HFF-Myc (cell line): ENCODE measurements at regions not wholly inside any gene's neighbourhood (a gene's known extent, or its start where the extent isn't known, plus 50 kb on each side); places are given as distances from the start of the nearest gene placed in this dataset.
"Not testable (repeated sequence)": the region's sequence is repeated elsewhere in the genome, so short reads cannot be mapped to it uniquely, and the experiment has no call there.

ENCODE experiments used
- DNase-seq: peaks from one replicate; pipeline ENCODE4 v3.0.0-alpha.2; 2011; ENCODE audit warnings: low read depth; ENCODE audit errors: extremely low read depth
- H3K4me3 ChIP-seq: replicated peaks from 2 replicates; pipeline ENCODE4 v1.5.1; 2011; ENCODE audit warnings: low read depth, mild to moderate bottlenecking, control low read depth, low read length
- TF ChIP-seq, protein P1 (sequence below): IDR thresholded peaks from 2 replicates; pipeline ENCODE4 v1.5.1; 2012; ENCODE audit warnings: mild to moderate bottlenecking, low read depth, low read length, control low read depth; ENCODE audit errors: missing control alignments

DNA sequence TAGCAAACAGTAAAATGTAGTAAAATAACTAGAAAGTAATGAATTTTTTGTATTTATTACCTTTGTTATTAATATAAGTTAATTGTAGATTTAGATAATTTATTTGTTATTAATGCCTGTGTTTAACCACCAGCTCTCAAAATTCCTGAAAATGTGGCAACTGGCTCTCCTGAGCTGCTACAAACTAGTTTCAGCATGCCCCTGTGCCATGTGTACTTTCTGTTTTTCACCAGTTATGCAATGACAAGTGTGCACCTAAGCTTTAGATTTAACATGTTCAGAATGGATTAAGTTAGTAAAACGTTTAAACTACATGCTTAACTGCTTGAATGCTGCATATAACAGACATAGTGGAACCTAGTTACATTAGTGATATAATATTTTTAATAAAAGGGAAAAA lies 88.1 kb downstream of the POSTN start:
- DNase-seq: no peak
- no peak overlapping the region for H3K4me3 ChIP-seq
- TF ChIP-seq, protein P1, sequence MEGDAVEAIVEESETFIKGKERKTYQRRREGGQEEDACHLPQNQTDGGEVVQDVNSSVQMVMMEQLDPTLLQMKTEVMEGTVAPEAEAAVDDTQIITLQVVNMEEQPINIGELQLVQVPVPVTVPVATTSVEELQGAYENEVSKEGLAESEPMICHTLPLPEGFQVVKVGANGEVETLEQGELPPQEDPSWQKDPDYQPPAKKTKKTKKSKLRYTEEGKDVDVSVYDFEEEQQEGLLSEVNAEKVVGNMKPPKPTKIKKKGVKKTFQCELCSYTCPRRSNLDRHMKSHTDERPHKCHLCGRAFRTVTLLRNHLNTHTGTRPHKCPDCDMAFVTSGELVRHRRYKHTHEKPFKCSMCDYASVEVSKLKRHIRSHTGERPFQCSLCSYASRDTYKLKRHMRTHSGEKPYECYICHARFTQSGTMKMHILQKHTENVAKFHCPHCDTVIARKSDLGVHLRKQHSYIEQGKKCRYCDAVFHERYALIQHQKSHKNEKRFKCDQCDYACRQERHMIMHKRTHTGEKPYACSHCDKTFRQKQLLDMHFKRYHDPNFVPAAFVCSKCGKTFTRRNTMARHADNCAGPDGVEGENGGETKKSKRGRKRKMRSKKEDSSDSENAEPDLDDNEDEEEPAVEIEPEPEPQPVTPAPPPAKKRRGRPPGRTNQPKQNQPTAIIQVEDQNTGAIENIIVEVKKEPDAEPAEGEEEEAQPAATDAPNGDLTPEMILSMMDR: no peak

DNA sequence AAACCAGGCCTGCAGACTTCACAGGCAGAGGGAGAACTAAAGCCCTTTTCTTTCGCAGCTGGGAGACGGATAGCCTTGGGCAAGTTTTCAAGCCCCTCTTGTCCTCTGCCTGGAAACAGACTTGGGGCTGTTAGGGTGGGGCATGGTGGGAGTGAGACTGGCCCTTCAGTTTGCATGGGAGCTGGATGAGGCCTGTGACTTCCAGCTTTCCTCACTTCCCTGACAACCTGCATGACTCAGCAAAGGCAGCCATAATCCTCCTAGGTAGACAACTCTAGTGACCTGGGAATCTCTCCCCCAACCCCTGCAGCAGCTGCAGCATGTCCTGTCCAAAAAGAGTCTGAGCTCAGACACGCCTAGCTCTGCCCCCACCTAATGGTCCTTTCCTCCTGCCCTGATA lies 93.0 kb downstream of the POSTN start:
- H3K4me3 ChIP-seq: no peak overlapping the region
- TF ChIP-seq, protein P1: no peak
- DNase-seq: no peak

DNA sequence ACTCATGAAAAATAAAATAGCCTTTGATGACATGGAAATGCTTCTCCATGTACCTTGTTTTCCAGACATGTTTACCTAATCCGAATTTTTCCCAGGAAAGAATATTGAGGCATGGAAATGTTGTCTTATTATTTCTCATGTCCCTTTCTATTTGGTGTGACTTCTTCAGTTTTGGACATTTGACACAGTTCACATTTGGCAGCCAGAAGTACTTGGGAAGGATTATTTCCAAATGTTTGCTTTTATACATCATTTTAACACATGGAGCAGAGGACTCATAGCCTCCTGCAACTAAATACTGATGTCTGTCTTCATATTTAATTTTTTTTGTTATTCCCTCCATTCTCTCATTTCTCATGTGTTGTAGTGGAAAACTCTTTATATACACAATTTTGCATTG lies 94.3 kb downstream of the POSTN start:
- H3K4me3 ChIP-seq: no peak overlapping the region
- TF ChIP-seq, protein P1: no peak
- no peak for DNase-seq

DNA sequence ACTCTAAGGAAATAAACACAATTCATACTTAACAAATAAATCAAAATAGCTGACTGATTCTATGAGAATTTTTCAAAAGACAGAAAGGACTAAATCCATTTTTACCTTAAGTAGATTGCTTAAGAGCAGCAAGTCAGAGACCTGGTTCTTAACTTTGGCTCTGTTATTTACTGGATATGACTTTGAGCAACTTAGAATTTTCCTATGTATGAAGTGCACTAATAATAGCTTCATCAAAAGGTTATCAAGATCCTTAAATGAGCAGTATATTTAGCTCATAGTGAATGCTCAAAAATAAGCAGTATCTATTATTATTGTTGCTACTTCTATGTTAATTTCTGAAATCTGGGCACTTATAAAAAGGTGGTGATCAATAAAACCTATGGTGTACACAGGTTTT lies 95.3 kb downstream of the POSTN start:
- DNase-seq: no peak
- H3K4me3 ChIP-seq: no peak overlapping the region
- TF ChIP-seq, protein P1: no peak

DNA sequence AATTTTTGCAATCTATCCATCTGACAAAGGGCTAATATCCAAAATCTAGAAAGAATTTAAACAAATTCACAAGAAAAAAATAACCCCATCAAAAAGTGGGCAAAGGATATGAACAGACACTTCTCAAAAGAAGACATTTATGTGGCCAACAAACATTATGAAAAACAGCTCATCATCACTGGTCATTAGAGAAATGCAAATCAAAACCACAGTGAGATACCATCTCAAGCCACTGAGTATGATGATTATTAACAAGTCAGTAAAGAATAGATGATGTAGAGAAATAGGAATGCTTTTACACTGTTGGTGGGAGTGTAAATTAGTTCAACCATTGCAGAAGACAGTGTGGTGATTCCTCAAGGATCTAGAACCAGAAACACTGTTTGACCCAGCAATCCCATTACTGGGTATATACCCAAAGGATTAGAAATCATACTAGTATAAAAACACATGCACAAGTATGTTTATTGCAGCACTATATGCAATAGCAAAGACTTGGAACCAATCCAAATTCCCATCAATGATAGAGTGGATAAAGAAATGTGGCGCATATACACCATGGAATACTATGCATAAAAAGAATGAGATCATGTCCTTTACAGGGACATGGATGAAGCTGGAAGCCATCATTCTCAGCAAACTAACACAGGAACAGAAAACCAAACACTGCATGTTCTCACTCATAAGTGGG lies 96.1 kb downstream of the POSTN start:
- not testable (repeated sequence) for DNase-seq

DNA sequence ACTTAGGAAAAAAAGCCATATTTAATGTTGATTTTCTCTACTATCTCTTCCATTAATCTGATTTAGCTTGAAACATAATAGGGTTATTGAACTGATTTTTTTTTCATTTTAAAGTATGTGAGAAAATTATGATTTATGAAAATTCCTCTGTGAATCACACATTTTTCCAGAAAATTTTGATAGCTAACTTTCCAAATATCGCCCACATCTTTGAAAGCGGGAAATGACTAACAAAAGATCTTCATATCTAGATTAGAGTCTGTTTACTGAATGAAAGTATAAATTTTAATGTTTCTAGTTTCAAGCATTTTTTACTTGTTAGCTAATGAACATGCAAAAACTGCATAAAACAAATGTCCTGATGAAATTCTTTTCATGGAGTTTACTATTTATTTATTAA lies 97.4 kb downstream of the POSTN start:
- DNase-seq: no peak
- TF ChIP-seq, protein P1: no peak
- no peak overlapping the region for H3K4me3 ChIP-seq

More for the DNA sequence above, 96.1 kb downstream of the POSTN start:
- H3K4me3 ChIP-seq: not testable (repeated sequence)

DNA sequence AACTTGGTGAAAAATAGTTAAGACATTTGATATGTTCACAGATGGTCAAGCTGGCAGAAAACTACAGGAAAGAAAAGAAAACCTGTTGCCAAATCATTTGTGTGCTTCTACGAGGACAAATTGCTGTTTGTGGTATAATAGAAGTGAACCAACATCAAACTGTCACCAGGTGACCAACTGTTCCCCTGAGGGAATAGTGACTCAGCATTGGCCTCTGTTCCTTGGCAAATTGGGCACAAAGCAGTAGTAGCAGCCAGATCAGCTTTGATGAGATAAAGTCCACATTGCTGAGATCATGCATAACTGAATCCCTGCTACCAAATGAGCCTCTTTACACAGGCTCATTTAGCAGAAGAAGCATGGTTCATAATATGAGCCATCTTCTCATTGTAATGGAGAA lies 103.5 kb downstream of the POSTN start:
- TF ChIP-seq, protein P1: no peak
- H3K4me3 ChIP-seq: no peak overlapping the region
- DNase-seq: no peak
